Astrocyte (in vitro differentiated cells and primary cell): ENCODE measurements at regions not wholly inside any gene's neighbourhood (a gene's known extent, or its start where the extent isn't known, plus 50 kb on each side); places are given as distances from the start of the nearest gene placed in this dataset.

Source experiments
- EZH2 ChIP-seq: IDR thresholded peaks from 2 replicates; pipeline ENCODE4 v1.6.1; 2012; ENCODE audit warnings: mild to moderate bottlenecking, low read length, inconsistent platforms; ENCODE audit not compliant: insufficient read depth
- TF ChIP-seq, protein P1 (sequence below): IDR thresholded peaks from 2 replicates; pipeline ENCODE4 v1.5.1; 2011; ENCODE audit warnings: low read depth, mild to moderate bottlenecking, inconsistent platforms, low read length, moderate library complexity; ENCODE audit not compliant: insufficient read depth

DNA sequence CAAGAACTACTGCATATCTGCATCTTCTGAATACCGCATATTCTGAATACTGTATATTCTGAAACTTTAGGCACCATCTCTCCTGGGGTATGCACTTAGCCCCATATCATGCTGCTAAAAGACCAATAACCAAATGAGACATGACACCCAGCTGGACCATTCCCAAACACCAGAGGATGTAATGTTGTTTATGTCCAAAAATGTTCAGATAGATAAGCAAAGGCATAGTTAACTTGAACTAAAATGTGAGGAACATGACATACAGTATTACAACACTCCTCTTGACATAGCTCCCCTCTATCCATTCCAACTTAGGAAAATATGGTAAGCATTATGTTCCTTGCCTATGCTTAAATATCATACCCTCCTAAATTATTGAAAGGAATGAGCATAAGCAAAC, 127.3 kb downstream of the TENT5A start:
- TF ChIP-seq, protein P1, sequence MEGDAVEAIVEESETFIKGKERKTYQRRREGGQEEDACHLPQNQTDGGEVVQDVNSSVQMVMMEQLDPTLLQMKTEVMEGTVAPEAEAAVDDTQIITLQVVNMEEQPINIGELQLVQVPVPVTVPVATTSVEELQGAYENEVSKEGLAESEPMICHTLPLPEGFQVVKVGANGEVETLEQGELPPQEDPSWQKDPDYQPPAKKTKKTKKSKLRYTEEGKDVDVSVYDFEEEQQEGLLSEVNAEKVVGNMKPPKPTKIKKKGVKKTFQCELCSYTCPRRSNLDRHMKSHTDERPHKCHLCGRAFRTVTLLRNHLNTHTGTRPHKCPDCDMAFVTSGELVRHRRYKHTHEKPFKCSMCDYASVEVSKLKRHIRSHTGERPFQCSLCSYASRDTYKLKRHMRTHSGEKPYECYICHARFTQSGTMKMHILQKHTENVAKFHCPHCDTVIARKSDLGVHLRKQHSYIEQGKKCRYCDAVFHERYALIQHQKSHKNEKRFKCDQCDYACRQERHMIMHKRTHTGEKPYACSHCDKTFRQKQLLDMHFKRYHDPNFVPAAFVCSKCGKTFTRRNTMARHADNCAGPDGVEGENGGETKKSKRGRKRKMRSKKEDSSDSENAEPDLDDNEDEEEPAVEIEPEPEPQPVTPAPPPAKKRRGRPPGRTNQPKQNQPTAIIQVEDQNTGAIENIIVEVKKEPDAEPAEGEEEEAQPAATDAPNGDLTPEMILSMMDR = no peak
- TF ChIP-seq EZH2 = no peak
